ENCODE measurements at regions not wholly inside any gene's neighbourhood (a gene's known extent, or its start where the extent isn't known, plus 50 kb on each side); places are given as distances from the start of the nearest gene placed in this dataset.

DNA sequence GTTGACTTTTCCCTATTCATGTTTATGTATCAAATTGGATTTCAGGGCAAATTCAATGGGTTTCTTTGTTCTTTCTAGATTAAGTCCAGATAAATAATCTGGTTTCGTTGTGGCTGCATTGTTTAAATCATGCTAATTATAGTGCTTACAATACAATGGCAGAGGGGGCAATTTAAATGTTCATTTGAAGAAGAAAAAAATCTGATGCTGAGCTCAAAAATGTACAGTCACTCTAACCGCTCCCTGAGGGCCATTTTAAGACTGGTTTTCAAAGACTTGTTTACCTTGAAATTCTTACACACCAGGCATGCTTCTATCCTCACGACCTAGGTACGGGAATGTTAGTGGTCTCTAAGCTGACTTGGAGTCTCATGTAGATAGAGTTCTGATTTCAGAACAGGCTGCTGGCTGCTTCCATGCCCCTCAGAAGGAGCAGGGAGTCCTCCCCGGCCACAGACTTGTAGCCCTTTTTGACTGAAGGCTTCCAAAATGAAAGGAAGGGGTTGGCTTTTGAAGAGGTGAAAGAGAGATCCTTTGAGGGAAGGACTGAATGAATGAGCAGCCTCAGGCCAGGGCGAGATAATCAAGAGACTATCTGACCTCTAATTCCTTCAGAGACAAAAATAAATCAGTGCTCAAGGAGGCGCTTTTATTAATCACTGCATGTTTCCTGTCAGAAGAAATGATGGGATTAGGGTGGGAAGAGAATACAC, 86.1 kb upstream of the ZNF217 start:
- H2AK5ac ChIP-seq (ENCODE audit: low read depth, low read length), result 0 out of 2 replicates have a peak overlapping the region, but pooled peaks have one; percentile 8
- peak overlapping the region; percentile 40; the same call in 2 of the 3 replicates for H2BK15ac ChIP-seq (ENCODE audit: low read depth, low read length)
- H2AK9ac ChIP-seq (replicated peaks; ENCODE audit: low read depth, low read length, poor library complexity), result no peak overlapping the region
- H2AFZ ChIP-seq (replicated peaks; ENCODE audit: low read length, poor library complexity), result peak overlapping the region; percentile 75
- CTCF ChIA-PET, result interaction anchor here (0.7 kb wide), 2 partner anchors 10 to 1530 kb away, joined by 3 read pairs; no protein-coding TSS in a partner anchor
- no CpG with 5 or more reads among the region's 7 CpGs for WGBS, 2 experiments (ENCODE audit: extremely low coverage in 2 of 2, insufficient read length in 1 of 2)
- POLR2A ChIA-PET (ENCODE audit: unreplicated experiment), result no interaction called here
- H3K14ac ChIP-seq (replicated peaks; ENCODE audit: low read depth, low read length), result peak overlapping the region; percentile 88
- H4K91ac ChIP-seq (ENCODE audit: insufficient read depth, low read depth, low read length), result peak overlapping the region; percentile 25
- dilution Hi-C loops (cut with HindIII; ENCODE audit: low sequenced_read_pairs, unreplicated experiment) (no loop called here), intact Hi-C loops (cut with micrococcal nuclease) (no loop called here), in situ Hi-C loops (cut with MboI; ENCODE audit: low sequenced_read_pairs) (no loop called here)
- peak overlapping the region; percentile 88 for H3K23ac ChIP-seq (ENCODE audit: low read depth, low read length)
- H3K9me3 ChIP-seq (ENCODE audit: control insufficient read depth, insufficient read depth, low read length), result no peaks in the 10 kb centered on the region
- H3K4ac ChIP-seq (ENCODE audit: low read depth, low read length), result peak overlapping the region; percentile 37; the same call in 1 of the 2 replicates
- no peak overlapping the region for H3K4me3 ChIP-seq (ENCODE audit: insufficient read depth, low read depth, low read length)
- no peaks in the 10 kb centered on the region for H3K27me3 ChIP-seq (ENCODE audit: control insufficient read depth, insufficient read depth, low read length)
- no peaks in the 10 kb centered on the region for H3K36me3 ChIP-seq (ENCODE audit: control insufficient read depth, insufficient read depth, low read length)
- no peaks in the 10 kb centered on the region for H3K79me1 ChIP-seq (ENCODE audit: low read depth in 1 of 2, low read length in 2 of 2)
- H3K4me1 ChIP-seq (ENCODE audit: control insufficient read depth, insufficient read depth, low read length), result peaks cover 10% of the 10 kb centered on the region
- no peak overlapping the region for H2BK20ac ChIP-seq (ENCODE audit: low read depth, low read length)
- TF ChIP-seq CHD1 (IDR thresholded peaks at IDR 0.05; ENCODE audit: low read depth, low read length), result no peak
- TF ChIP-seq, protein P1, sequence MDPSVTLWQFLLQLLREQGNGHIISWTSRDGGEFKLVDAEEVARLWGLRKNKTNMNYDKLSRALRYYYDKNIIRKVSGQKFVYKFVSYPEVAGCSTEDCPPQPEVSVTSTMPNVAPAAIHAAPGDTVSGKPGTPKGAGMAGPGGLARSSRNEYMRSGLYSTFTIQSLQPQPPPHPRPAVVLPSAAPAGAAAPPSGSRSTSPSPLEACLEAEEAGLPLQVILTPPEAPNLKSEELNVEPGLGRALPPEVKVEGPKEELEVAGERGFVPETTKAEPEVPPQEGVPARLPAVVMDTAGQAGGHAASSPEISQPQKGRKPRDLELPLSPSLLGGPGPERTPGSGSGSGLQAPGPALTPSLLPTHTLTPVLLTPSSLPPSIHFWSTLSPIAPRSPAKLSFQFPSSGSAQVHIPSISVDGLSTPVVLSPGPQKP (IDR thresholded peaks at IDR 0.05; ENCODE audit: borderline replicate concordance, low read depth, low read length), result no peak
- TF ChIP-seq CEBPB (IDR thresholded peaks at IDR 0.05; ENCODE audit: low read depth, low read length), result no peak
- H3K18ac ChIP-seq (ENCODE audit: low read depth, low read length), result peak overlapping the region; percentile 55
- DNase-seq, result no peak
- peak overlapping the region; percentile 87 for H2BK120ac ChIP-seq (ENCODE audit: low read depth, low read length)
- ATAC-seq (ENCODE audit: low read depth), result no peak; the same call in 1 of the 2 replicates
- H3K9ac ChIP-seq (ENCODE audit: low read depth, low read length), result no peak overlapping the region
- H3K4me2 ChIP-seq (ENCODE audit: low read depth, low read length), result no peak overlapping the region
- H4K20me1 ChIP-seq (ENCODE audit: insufficient read depth, low read length), result no peaks in the 10 kb centered on the region
- peaks cover 6% of the 10 kb centered on the region for H3K9me1 ChIP-seq (ENCODE audit: insufficient read depth, low read length)
- BruUV-seq (replicated peaks), result no TSS peak
- H4K5ac ChIP-seq (ENCODE audit: low read depth, low read length), result peak overlapping the region; percentile 38; the same call in 1 of the 2 replicates
- no peak overlapping the region for H3K27ac ChIP-seq (ENCODE audit: insufficient read depth, low read length)
- no peak overlapping the region for H2BK5ac ChIP-seq (ENCODE audit: low read depth, low read length, poor library complexity, severe bottlenecking)
- H3K56ac ChIP-seq (ENCODE audit: extremely low read depth, insufficient read depth, low read length), result peak overlapping the region; percentile 1; the same call in 1 of the 2 replicates
- H4K8ac ChIP-seq (ENCODE audit: low read depth in 2 of 2, low read length in 2 of 2), result peak overlapping the region in 1 of 2 experiments; percentile 80; a peak in 2 of 4 replicates

Measured in IMR-90 (cell line).